OCI-LY7 (cell line): ENCODE measurements at regions not wholly inside any gene's neighbourhood (a gene's known extent, or its start where the extent isn't known, plus 50 kb on each side); places are given as distances from the start of the nearest gene placed in this dataset.

Experiments used
- BruUV-seq: library from RNA; stranded (reverse); fragments of 400-500 nt; replicated peaks from 2 replicates; lab custom pipeline; 2021; lab: Mats Ljungman, UMichigan
- CTCF ChIA-PET: fragments of 300-600 bp; sonication (Branson Sonifier 250); formaldehyde crosslinking; loops from one replicate; lab custom pipeline; 2022; ENCODE audit warnings: antibody characterized with exemption; ENCODE audit not compliant: unreplicated experiment; lab: Charles Lee
- POLR2A ChIA-PET: fragments of 300-600 bp; sonication (Branson Sonifier 250); formaldehyde crosslinking; loops from one replicate; lab custom pipeline; 2022; ENCODE audit warnings: antibody characterized with exemption; lab: Charles Lee
- DNase-seq: peaks from one replicate; pipeline ENCODE4 v3.0.0-alpha.2; 2015; ENCODE audit warnings: low spot score
- H2AFZ ChIP-seq: fragments of 200-600 bp; sonication (generic), shearing (Covaris generic); 2 replicates; pipeline ENCODE4 v1.6.1; 2014; ENCODE audit warnings: mild to moderate bottlenecking, antibody characterized with exemption, low read length, moderate library complexity
- H3K27ac ChIP-seq: fragments of 200-600 bp; sonication (generic); 2 replicates; pipeline ENCODE4 v1.5.1; 2014; ENCODE audit warnings: mixed run types, low read depth, mild to moderate bottlenecking, moderate library complexity, low read length, inconsistent platforms; ENCODE audit not compliant: poor library complexity, severe bottlenecking
- H3K36me3 ChIP-seq: fragments of 200-600 bp; sonication (generic); 2 replicates; pipeline ENCODE4 v1.6.1; 2014; ENCODE audit warnings: mild to moderate bottlenecking, antibody characterized with exemption, low read length, moderate library complexity, mixed read lengths; ENCODE audit not compliant: insufficient read depth
- H3K4me1 ChIP-seq: fragments of 200-600 bp; sonication (generic); 2 replicates; pipeline ENCODE4 v1.5.1; 2014; ENCODE audit warnings: mild to moderate bottlenecking, low read length; ENCODE audit not compliant: insufficient read depth, poor library complexity, severe bottlenecking
- H3K4me2 ChIP-seq: fragments of 200-600 bp; sonication (generic); 2 replicates; pipeline ENCODE4 v1.6.1; 2014; ENCODE audit warnings: mild to moderate bottlenecking, low read length
- H3K4me3 ChIP-seq: fragments of 200-600 bp; sonication (generic); 2 replicates; pipeline ENCODE4 v1.5.1; 2014; ENCODE audit warnings: mild to moderate bottlenecking, low read depth, low read length; ENCODE audit not compliant: poor library complexity, severe bottlenecking
- H3K79me2 ChIP-seq: fragments of 200-600 bp; sonication (generic); 2 replicates; pipeline ENCODE4 v1.6.1; 2016; ENCODE audit warnings: low read depth, mild to moderate bottlenecking, low read length, moderate library complexity, mixed read lengths; ENCODE audit not compliant: insufficient read depth
- H3K9me2 ChIP-seq: fragments of 200-600 bp; sonication (generic); 2 replicates; pipeline ENCODE4 v1.6.1; 2016; ENCODE audit warnings: mild to moderate bottlenecking, low read length, mixed read lengths; ENCODE audit not compliant: insufficient read depth
- H3K9me3 ChIP-seq: fragments of 200-600 bp; sonication (generic); 2 replicates; pipeline ENCODE4 v1.6.1; 2014; ENCODE audit warnings: mild to moderate bottlenecking, mixed run types, low read length, mixed read lengths
- H4K20me1 ChIP-seq: fragments of 200-600 bp; sonication (generic); 2 replicates; pipeline ENCODE4 v1.6.1; 2014; ENCODE audit warnings: mild to moderate bottlenecking, antibody characterized with exemption, low read length, moderate library complexity, mixed read lengths; ENCODE audit not compliant: insufficient read depth
- CTCF ChIP-seq: fragments of 200-600 bp; sonication (generic); conservative IDR thresholded peaks from 2 replicates; pipeline ENCODE4 v1.5.1; 2014; ENCODE audit warnings: mild to moderate bottlenecking, antibody characterized with exemption, low read length, moderate library complexity, mixed read lengths
- EZH2phosphoT487 ChIP-seq: fragments of 200-600 bp; sonication (generic); IDR thresholded peaks from 2 replicates; pipeline ENCODE4 v1.6.1; 2018; ENCODE audit warnings: low read depth, borderline replicate concordance, mild to moderate bottlenecking, mixed run types, antibody characterized with exemption, low read length, moderate library complexity, mixed read lengths
- intact Hi-C: fragments of 100-400 bp; cut with micrococcal nuclease; formaldehyde crosslinking; loops from one replicate; pipeline ENCODE4 v1.10.0; 2022; ENCODE audit not compliant: unreplicated experiment

GRCh38 chr4:59643682-59644081 lies 1556.4 kb upstream of the ADGRL3 start:
- H3K27ac ChIP-seq, result no peak overlapping the region
- TF ChIP-seq EZH2phosphoT487 (no peak), CTCF (no peak)
- H3K4me2 ChIP-seq, result no peak overlapping the region
- H3K9me3 ChIP-seq, result 0 out of 2 replicates have a peak, but pooled peaks cover 8% of the 10 kb centered on the region
- no peak overlapping the region for H2AFZ ChIP-seq
- CTCF ChIA-PET, result no interaction called here
- H3K79me2 ChIP-seq, result no peaks in the 10 kb centered on the region
- no peak for DNase-seq
- no peak overlapping the region for H3K4me3 ChIP-seq
- POLR2A ChIA-PET, result interaction anchor here (0.6 kb wide), 2 partner anchors 36 to 709 kb away, joined by 3 to 5 read pairs; no protein-coding TSS in a partner anchor
- no peaks in the 10 kb centered on the region for H3K9me2 ChIP-seq
- BruUV-seq, result no TSS peak
- H4K20me1 ChIP-seq, result no peaks in the 10 kb centered on the region
- intact Hi-C loops, result no loop called here
- H3K36me3 ChIP-seq, result no peaks in the 10 kb centered on the region
- H3K4me1 ChIP-seq, result no peaks in the 10 kb centered on the region

DNA sequence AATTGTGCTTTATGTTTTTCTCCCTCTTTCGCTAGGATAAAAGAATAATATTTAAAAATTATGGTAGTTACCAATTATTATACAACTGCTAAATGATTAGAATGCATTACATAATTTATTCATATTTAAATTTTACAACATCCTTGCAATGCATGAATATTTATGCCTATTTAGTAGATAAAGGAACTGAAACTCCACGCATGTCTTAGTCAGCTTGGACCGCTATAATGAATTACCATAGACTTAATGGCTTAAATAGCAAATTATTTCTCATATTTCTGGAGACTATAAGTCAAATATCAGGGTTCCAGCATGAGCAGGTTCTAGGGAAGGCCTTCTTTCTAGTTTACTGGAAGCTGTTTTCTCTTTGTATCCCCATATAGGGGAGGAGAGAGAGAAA lies 1555.4 kb upstream of the ADGRL3 start:
- Histone ChIP-seq H3K4me2 (no peak overlapping the region), H4K20me1 (no peaks in the 10 kb centered on the region), H3K4me3 (no peak overlapping the region), H3K36me3 (no peaks in the 10 kb centered on the region), H3K9me2 (no peaks in the 10 kb centered on the region), H2AFZ (no peak overlapping the region), H3K9me3 (no peaks in the 10 kb centered on the region), H3K79me2 (no peaks in the 10 kb centered on the region), H3K27ac (no peak overlapping the region), H3K4me1 (no peaks in the 10 kb centered on the region)
- CTCF ChIA-PET, result no interaction called here
- TF ChIP-seq CTCF, result no peak
- TF ChIP-seq EZH2phosphoT487, result no peak
- POLR2A ChIA-PET, result no interaction called here
- intact Hi-C loops, result no loop called here
- BruUV-seq, result no TSS peak
- DNase-seq, result no peak

GRCh38 chr4:59646082-59646481 lies 1554.0 kb upstream of the ADGRL3 start:
- no peaks in the 10 kb centered on the region for H4K20me1 ChIP-seq
- BruUV-seq, result no TSS peak
- no peak for TF ChIP-seq EZH2phosphoT487
- TF ChIP-seq CTCF, result no peak

More at GRCh38 chr4:59646082-59646481, 1554.0 kb upstream of the ADGRL3 start:
- Histone ChIP-seq H3K4me1 (no peaks in the 10 kb centered on the region), H2AFZ (no peak overlapping the region), H3K36me3 (no peaks in the 10 kb centered on the region), H3K4me3 (no peak overlapping the region), H3K9me3 (no peaks in the 10 kb centered on the region), H3K27ac (no peak overlapping the region), H3K4me2 (no peak overlapping the region), H3K9me2 (no peaks in the 10 kb centered on the region), H3K79me2 (no peaks in the 10 kb centered on the region)
- CTCF ChIA-PET, result no interaction called here
- intact Hi-C loops, result no loop called here
- DNase-seq, result no peak
- POLR2A ChIA-PET, result no interaction called here
